C1 segment of cervical spinal cord (tissue), 14 donors: ENCODE measurements at regions not wholly inside any gene's neighbourhood (a gene's known extent, or its start where the extent isn't known, plus 50 kb on each side); places are given as distances from the start of the nearest gene placed in this dataset.

Experiments
- DNase-seq, 14 donors: peaks; one replicate each; lab custom pipeline; 2025; lab: John Stamatoyannopoulos, UW

GRCh38 chr12:77777274-77777673 is 53.4 kb upstream of the NAV3 start:
- DNase-seq = no peak

GRCh38 chr12:77774761-77775160 is 55.9 kb upstream of the NAV3 start:
- no peak for DNase-seq

- no peak for DNase-seq
Measured at GRCh38 chr12:77772676-77773298, 57.9 kb upstream of the NAV3 start.

GRCh38 chr12:77768558-77768957 is 62.1 kb upstream of the NAV3 start:
- DNase-seq = no peak

GRCh38 chr12:77767756-77768343 is 62.8 kb upstream of the NAV3 start:
- DNase-seq = no peak

- no peak for DNase-seq
Measured at GRCh38 chr12:77767335-77767734, 63.4 kb upstream of the NAV3 start.

GRCh38 chr12:77766224-77766623 is 64.5 kb upstream of the NAV3 start:
- DNase-seq = no peak

- no peak for DNase-seq
Measured at GRCh38 chr12:77761286-77761685, 69.4 kb upstream of the NAV3 start.

- no peak for DNase-seq
Measured at GRCh38 chr12:77760271-77761025, 70.2 kb upstream of the NAV3 start.

- DNase-seq = no peak
Measured at GRCh38 chr12:77754086-77754485, 76.6 kb upstream of the NAV3 start.

GRCh38 chr12:77751939-77752338 is 78.8 kb upstream of the NAV3 start:
- DNase-seq = no peak

GRCh38 chr12:77746096-77746495 is 84.6 kb upstream of the NAV3 start:
- DNase-seq = no peak

GRCh38 chr12:77745624-77746023 is 85.1 kb upstream of the NAV3 start:
- DNase-seq = no peak

GRCh38 chr12:77742631-77743030 is 88.1 kb upstream of the NAV3 start:
- DNase-seq = no peak

GRCh38 chr12:77741974-77742517 is 88.6 kb upstream of the NAV3 start:
- no peak for DNase-seq

GRCh38 chr12:77736219-77736965 is 94.3 kb upstream of the NAV3 start:
- DNase-seq = no peak

- DNase-seq = no peak
Measured at GRCh38 chr12:77734214-77734883, 96.3 kb upstream of the NAV3 start.

GRCh38 chr12:77728018-77728417 is 102.7 kb upstream of the NAV3 start:
- no peak for DNase-seq

- no peak for DNase-seq
Measured at GRCh38 chr12:77727442-77728001, 103.2 kb upstream of the NAV3 start.

GRCh38 chr12:77725611-77726010 is 105.1 kb upstream of the NAV3 start:
- no peak for DNase-seq

GRCh38 chr12:77724367-77724957 is 106.2 kb upstream of the NAV3 start:
- no peak for DNase-seq
